ENCODE measurements at regions not wholly inside any gene's neighbourhood (a gene's known extent, or its start where the extent isn't known, plus 50 kb on each side); places are given as distances from the start of the nearest gene placed in this dataset.
"Not testable (repeated sequence)": the region's sequence is repeated elsewhere in the genome, so short reads cannot be mapped to it uniquely, and the experiment has no call there.

DNA sequence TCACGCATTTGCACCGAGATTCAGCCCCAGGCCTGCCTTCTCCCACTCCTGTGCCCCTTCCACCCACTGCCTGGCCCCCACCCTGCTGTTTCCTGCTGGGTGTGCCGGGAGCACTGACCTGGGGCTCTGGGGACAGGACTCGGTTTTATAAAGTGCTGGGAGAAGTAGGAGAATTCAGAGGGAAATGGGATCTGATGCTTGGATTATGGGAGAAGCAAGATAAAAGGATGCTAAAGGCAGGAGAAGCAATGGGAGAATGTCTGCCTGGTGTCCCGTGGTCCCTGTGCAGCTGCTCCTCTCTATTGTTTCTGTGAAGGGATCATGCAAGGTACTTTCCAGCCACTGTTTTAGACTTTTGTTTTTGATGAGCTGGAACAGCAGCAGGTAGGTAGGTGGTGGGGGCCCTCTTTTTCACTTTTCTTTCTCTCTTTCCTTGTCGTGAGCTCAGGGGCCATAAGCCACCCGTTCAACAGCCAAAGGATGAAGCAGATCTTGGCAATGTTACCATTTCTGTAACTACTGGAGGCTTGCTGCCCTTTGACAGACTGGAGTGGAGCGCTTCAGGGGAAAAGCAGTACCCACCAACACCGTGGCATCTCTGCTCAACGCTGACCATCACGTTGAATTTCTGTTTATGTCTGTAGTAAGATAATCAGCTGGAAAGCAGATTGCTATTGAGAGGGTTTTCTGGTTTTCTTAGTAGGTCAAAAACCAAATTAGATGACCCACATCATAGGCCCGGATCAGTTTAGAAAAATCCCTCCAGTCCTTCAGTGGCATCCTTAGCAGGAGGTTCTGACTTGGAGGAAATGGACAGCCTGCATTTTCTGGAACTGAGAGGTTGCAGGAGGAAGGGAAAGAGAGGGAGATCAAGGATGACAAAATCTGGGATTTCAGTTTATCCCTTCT, 63.8 kb upstream of the ENPP6 start:
- DNase-seq (ENCODE audit: low read depth): no peak
- TF ChIP-seq, protein P1, sequence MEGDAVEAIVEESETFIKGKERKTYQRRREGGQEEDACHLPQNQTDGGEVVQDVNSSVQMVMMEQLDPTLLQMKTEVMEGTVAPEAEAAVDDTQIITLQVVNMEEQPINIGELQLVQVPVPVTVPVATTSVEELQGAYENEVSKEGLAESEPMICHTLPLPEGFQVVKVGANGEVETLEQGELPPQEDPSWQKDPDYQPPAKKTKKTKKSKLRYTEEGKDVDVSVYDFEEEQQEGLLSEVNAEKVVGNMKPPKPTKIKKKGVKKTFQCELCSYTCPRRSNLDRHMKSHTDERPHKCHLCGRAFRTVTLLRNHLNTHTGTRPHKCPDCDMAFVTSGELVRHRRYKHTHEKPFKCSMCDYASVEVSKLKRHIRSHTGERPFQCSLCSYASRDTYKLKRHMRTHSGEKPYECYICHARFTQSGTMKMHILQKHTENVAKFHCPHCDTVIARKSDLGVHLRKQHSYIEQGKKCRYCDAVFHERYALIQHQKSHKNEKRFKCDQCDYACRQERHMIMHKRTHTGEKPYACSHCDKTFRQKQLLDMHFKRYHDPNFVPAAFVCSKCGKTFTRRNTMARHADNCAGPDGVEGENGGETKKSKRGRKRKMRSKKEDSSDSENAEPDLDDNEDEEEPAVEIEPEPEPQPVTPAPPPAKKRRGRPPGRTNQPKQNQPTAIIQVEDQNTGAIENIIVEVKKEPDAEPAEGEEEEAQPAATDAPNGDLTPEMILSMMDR (IDR thresholded peaks at IDR 0.05; ENCODE audit: insufficient read depth, low read depth, low read length): no peak
- ChIA-PET CTCF (interaction anchor here (1.2 kb wide), 1 partner anchor 256 kb away, joined by 3 read pairs; no protein-coding TSS in a partner anchor), POLR2A (no interaction called here)
- Histone ChIP-seq H3K27me3 (ENCODE audit: control insufficient read depth, insufficient read depth, low read length) (no peaks in the 10 kb centered on the region), H3K4me3 (ENCODE audit: low read depth, low read length) (no peak overlapping the region), H3K36me3 (ENCODE audit: control insufficient read depth, insufficient read depth, low read length) (no peaks in the 10 kb centered on the region)

GRCh38 chr4:184280591-184281071, 63.0 kb upstream of the ENPP6 start:
- DNase-seq (ENCODE audit: low read depth): no peak
- ChIA-PET CTCF (interaction anchor here (2.5 kb wide), 1 partner anchor 17 kb away, joined by 8 read pairs; no protein-coding TSS in a partner anchor), POLR2A (no interaction called here)
- TF ChIP-seq, protein P1 (IDR thresholded peaks at IDR 0.05; ENCODE audit: insufficient read depth, low read depth, low read length): no peak
- H3K36me3 ChIP-seq (ENCODE audit: control insufficient read depth, insufficient read depth, low read length): no peaks in the 10 kb centered on the region
- H3K4me3 ChIP-seq (ENCODE audit: low read depth, low read length): no peak overlapping the region
- H3K27me3 ChIP-seq (ENCODE audit: control insufficient read depth, insufficient read depth, low read length): no peaks in the 10 kb centered on the region

- CTCF ChIA-PET: interaction anchor here (1.3 to 2.5 kb wide), 2 partner anchors 12 to 16 kb away, joined by 3 to 8 read pairs; no protein-coding TSS in a partner anchor
- TF ChIP-seq, protein P1 (IDR thresholded peaks at IDR 0.05; ENCODE audit: insufficient read depth, low read depth, low read length): no peak
- POLR2A ChIA-PET: no interaction called here
- H3K36me3 ChIP-seq (ENCODE audit: control insufficient read depth, insufficient read depth, low read length): no peaks in the 10 kb centered on the region
- H3K4me3 ChIP-seq (ENCODE audit: low read depth, low read length): no peak overlapping the region
- no peak for DNase-seq (ENCODE audit: low read depth)
- no peaks in the 10 kb centered on the region for H3K27me3 ChIP-seq (ENCODE audit: control insufficient read depth, insufficient read depth, low read length)
These were observed 62.5 kb upstream of the ENPP6 start for GRCh38 chr4:184280137-184280536.

DNA sequence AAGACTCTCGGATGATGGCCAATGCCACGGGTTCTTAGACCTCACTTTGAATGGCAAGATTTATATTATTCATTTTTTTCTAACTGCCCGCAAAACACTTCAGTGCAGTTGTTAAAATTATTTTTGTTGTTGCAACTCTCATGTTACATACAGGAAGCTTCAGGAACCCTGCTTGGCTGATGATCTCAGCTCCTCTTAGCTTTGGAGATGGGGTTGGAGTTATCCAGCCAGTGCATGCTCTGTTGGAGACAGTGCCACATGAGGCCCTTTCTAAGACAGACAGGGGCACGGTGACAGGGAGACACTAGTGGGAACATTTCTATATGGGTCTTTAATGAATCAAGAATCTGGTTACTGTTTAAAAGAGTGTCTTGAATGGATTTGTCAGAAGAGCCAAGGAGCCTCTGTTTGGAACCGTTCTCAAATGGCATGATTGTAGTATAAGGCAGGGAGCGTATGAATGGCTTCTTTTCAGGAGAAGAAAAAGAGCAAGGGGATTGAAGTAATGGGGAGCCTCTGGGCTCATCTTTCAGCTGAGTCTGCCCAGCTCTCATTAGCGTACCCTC, 61.9 kb upstream of the ENPP6 start:
- Histone ChIP-seq H3K36me3 (ENCODE audit: control insufficient read depth, insufficient read depth, low read length) (no peaks in the 10 kb centered on the region), H3K4me3 (ENCODE audit: low read depth, low read length) (no peak overlapping the region), H3K27me3 (ENCODE audit: control insufficient read depth, insufficient read depth, low read length) (no peaks in the 10 kb centered on the region)
- ChIA-PET CTCF (interaction anchor here (1.3 to 2.5 kb wide), 2 partner anchors 11 to 16 kb away, joined by 3 to 8 read pairs; no protein-coding TSS in a partner anchor), POLR2A (no interaction called here)
- DNase-seq (ENCODE audit: low read depth): no peak
- TF ChIP-seq, protein P1 (IDR thresholded peaks at IDR 0.05; ENCODE audit: insufficient read depth, low read depth, low read length): no peak

GRCh38 chr4:184277769-184278168, 60.1 kb upstream of the ENPP6 start:
- CTCF ChIA-PET: not testable (repeated sequence)

GRCh38 chr4:184277010-184277409, 59.3 kb upstream of the ENPP6 start:
- H3K27me3 ChIP-seq (ENCODE audit: control insufficient read depth, insufficient read depth, low read length); CTCF ChIA-PET; H3K36me3 ChIP-seq (ENCODE audit: control insufficient read depth, insufficient read depth, low read length); H3K4me3 ChIP-seq (ENCODE audit: low read depth, low read length); DNase-seq (ENCODE audit: low read depth); POLR2A ChIA-PET: not testable (repeated sequence)

More at GRCh38 chr4:184277769-184278168, 60.1 kb upstream of the ENPP6 start:
- DNase-seq (ENCODE audit: low read depth); H3K36me3 ChIP-seq (ENCODE audit: control insufficient read depth, insufficient read depth, low read length); H3K27me3 ChIP-seq (ENCODE audit: control insufficient read depth, insufficient read depth, low read length); H3K4me3 ChIP-seq (ENCODE audit: low read depth, low read length); POLR2A ChIA-PET: not testable (repeated sequence)

- H3K36me3 ChIP-seq (ENCODE audit: control insufficient read depth, insufficient read depth, low read length); H3K27me3 ChIP-seq (ENCODE audit: control insufficient read depth, insufficient read depth, low read length); H3K4me3 ChIP-seq (ENCODE audit: low read depth, low read length); CTCF ChIA-PET; POLR2A ChIA-PET; DNase-seq (ENCODE audit: low read depth): not testable (repeated sequence)
These were observed 58.7 kb upstream of the ENPP6 start for GRCh38 chr4:184276346-184276745.
